WTC11 (cell line): ENCODE measurements at regions not wholly inside any gene's neighbourhood (a gene's known extent, or its start where the extent isn't known, plus 50 kb on each side); places are given as distances from the start of the nearest gene placed in this dataset.

ENCODE experiments used
- CTCF ChIP-seq: fragments of 200-600 bp; IDR thresholded peaks from 2 replicates; pipeline ENCODE4 v1.8.0; 2022; ENCODE audit warnings: antibody characterized with exemption
- NFE2L1 ChIP-seq: sonication (generic); formaldehyde crosslinking; IDR thresholded peaks from 2 replicates; pipeline ENCODE4 v1.8.1; 2023; ENCODE audit warnings: missing genetic modification reagents
- SP1 ChIP-seq: sonication (generic); formaldehyde crosslinking; conservative IDR thresholded peaks from 2 replicates; pipeline ENCODE4 v1.8.1; 2022; ENCODE audit warnings: missing genetic modification reagents

- TF ChIP-seq NFE2L1 (no peak), SP1 (no peak), CTCF (no peak)
These were observed 337.0 kb upstream of the MTNR1B start for GRCh38 chr11:92632495-92632894.
